Hepatocyte (in vitro differentiated cells): ENCODE measurements at regions not wholly inside any gene's neighbourhood (a gene's known extent, or its start where the extent isn't known, plus 50 kb on each side); places are given as distances from the start of the nearest gene placed in this dataset.

Experiments used
- DNase-seq: peaks from one replicate; pipeline ENCODE4 v3.0.0-alpha.2; 2016; ENCODE audit warnings: low spot score
- H2AFZ ChIP-seq: fragments of 200-600 bp; sonication (generic); 2 replicates; pipeline ENCODE4 v1.6.0; 2016; ENCODE audit warnings: antibody characterized with exemption, mild to moderate bottlenecking
- H3K27ac ChIP-seq: fragments of 200-600 bp; sonication (generic); 2 replicates; pipeline ENCODE4 v1.5.1; 2016; ENCODE audit warnings: mild to moderate bottlenecking
- H3K27me3 ChIP-seq: fragments of 200-600 bp; sonication (generic); 2 replicates; pipeline ENCODE4 v1.6.1; 2016
- H3K36me3 ChIP-seq: fragments of 200-600 bp; sonication (generic); replicated peaks from 2 replicates; pipeline ENCODE4 v1.5.1; 2016; ENCODE audit warnings: low read depth; ENCODE audit not compliant: insufficient read depth
- H3K4me1 ChIP-seq: fragments of 200-600 bp; sonication (generic); 2 replicates; pipeline ENCODE4 v1.5.1; 2016; ENCODE audit warnings: mild to moderate bottlenecking, moderate library complexity; ENCODE audit not compliant: insufficient read depth
- H3K4me2 ChIP-seq: fragments of 200-600 bp; sonication (generic); 2 replicates; pipeline ENCODE4 v1.6.0; 2016
- H3K4me3 ChIP-seq: fragments of 200-600 bp; sonication (generic); 2 replicates; pipeline ENCODE4 v1.5.1; 2016; ENCODE audit warnings: mild to moderate bottlenecking
- H3K79me2 ChIP-seq: fragments of 200-600 bp; sonication (generic); 2 replicates; pipeline ENCODE4 v1.6.0; 2017; ENCODE audit warnings: mild to moderate bottlenecking
- H3K9me2 ChIP-seq: fragments of 200-600 bp; sonication (generic); replicated peaks from 2 replicates; pipeline ENCODE4 v1.6.0; 2017; ENCODE audit warnings: mild to moderate bottlenecking; ENCODE audit not compliant: insufficient read depth
- H3K9me3 ChIP-seq: fragments of 200-600 bp; sonication (generic); 2 replicates; pipeline ENCODE4 v1.5.1; 2016; ENCODE audit warnings: low read depth, mild to moderate bottlenecking
- H4K20me1 ChIP-seq: fragments of 200-600 bp; sonication (generic); 2 replicates; pipeline ENCODE4 v1.6.0; 2016; ENCODE audit warnings: mild to moderate bottlenecking; ENCODE audit not compliant: insufficient read depth, poor library complexity, severe bottlenecking
- CTCF ChIP-seq: fragments of 200-600 bp; sonication (generic); IDR thresholded peaks from 2 replicates; pipeline ENCODE4 v1.5.1; 2016; ENCODE audit warnings: antibody characterized with exemption, mild to moderate bottlenecking; ENCODE audit not compliant: poor library complexity
- EZH2 ChIP-seq: fragments of 200-600 bp; sonication (generic); IDR thresholded peaks from 2 replicates; pipeline ENCODE4 v1.6.1; 2016; ENCODE audit warnings: antibody characterized with exemption, mild to moderate bottlenecking, borderline replicate concordance
- EZH2phosphoT487 ChIP-seq: fragments of 200-600 bp; sonication (generic); IDR thresholded peaks from one replicate; pipeline ENCODE4 v1.6.1; 2018; ENCODE audit warnings: antibody characterized with exemption, mild to moderate bottlenecking, low read depth, moderate library complexity; ENCODE audit not compliant: unreplicated experiment, severe bottlenecking
- WGBS: methylation state at CpG from one replicate; pipeline ENCODE4 v1.1.6; 2016; ENCODE audit warnings: low lambda C conversion rate; ENCODE audit errors: missing lambda C conversion rate; 5-methylcytosine and 5-hydroxymethylcytosine counted together

GRCh38 chr6:156058356-156058755 is 602.7 kb upstream of the NOX3 start:
- Histone ChIP-seq H3K4me1 (no peaks in the 10 kb centered on the region), H3K4me2 (no peak overlapping the region), H3K9me2 (no peaks in the 10 kb centered on the region), H3K9me3 (no peaks in the 10 kb centered on the region), H3K27me3 (no peaks in the 10 kb centered on the region), H3K27ac (no peak overlapping the region), H4K20me1 (no peaks in the 10 kb centered on the region), H3K36me3 (no peaks in the 10 kb centered on the region), H3K4me3 (no peak overlapping the region), H2AFZ (no peak overlapping the region), H3K79me2 (no peaks in the 10 kb centered on the region)
- WGBS, result 96% methylated on average over 2 of the region's 2 CpGs
- DNase-seq, result no peak
- no peak for TF ChIP-seq EZH2
- no peak for TF ChIP-seq CTCF
- no peak for TF ChIP-seq EZH2phosphoT487

DNA sequence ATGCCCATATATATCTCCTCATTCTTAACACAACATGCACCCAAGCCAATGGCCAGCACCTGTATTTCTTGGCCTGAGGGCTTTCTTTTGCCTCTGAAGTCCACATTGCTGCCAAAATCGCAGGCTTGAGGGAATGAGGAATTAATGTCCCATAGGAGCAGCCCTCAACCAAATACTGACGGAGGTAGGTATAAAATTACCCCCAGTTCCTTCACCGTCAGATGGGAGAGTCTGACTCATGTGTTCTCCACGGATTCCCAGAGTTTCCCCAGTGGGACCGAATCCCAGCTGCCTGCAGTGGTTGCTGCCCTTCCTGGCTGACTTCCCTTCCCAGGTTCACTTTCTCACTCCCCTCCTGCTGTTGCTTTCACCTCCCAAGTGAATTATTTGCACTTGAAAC is 602.2 kb upstream of the NOX3 start:
- WGBS, result 87% methylated on average over 5 of the region's 5 CpGs
- H3K4me2 ChIP-seq, result no peak overlapping the region
- no peaks in the 10 kb centered on the region for H3K79me2 ChIP-seq
- no peak for DNase-seq
- TF ChIP-seq EZH2phosphoT487 (no peak), CTCF (no peak), EZH2 (no peak)
- H3K27ac ChIP-seq, result no peak overlapping the region
- H3K9me3 ChIP-seq, result no peaks in the 10 kb centered on the region
- H3K4me1 ChIP-seq, result no peaks in the 10 kb centered on the region
- no peaks in the 10 kb centered on the region for H3K9me2 ChIP-seq
- no peaks in the 10 kb centered on the region for H3K27me3 ChIP-seq
- H3K4me3 ChIP-seq, result no peak overlapping the region
- no peaks in the 10 kb centered on the region for H3K36me3 ChIP-seq
- H4K20me1 ChIP-seq, result no peaks in the 10 kb centered on the region
- no peak overlapping the region for H2AFZ ChIP-seq

DNA sequence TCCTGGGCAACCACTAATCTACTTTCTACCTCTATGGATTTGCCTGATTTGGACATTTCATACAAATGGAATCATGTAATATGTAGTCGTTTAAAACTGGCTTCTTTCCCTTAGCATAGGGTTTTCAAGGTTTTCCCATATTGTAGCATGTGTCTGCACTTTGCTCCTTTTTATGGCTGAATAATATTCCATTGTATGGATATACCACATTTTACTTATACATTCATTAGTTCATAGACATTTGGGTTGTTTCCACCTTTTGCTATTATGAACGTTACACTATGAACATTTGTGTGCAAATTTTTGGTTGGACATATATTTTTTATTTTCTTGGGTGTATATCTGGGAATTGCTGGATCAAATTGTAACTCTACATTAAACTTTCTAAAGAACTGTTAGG is 600.4 kb upstream of the NOX3 start:
- Histone ChIP-seq H3K27me3 (no peaks in the 10 kb centered on the region), H3K36me3 (no peaks in the 10 kb centered on the region), H2AFZ (no peak overlapping the region), H3K79me2 (no peaks in the 10 kb centered on the region), H3K4me1 (no peaks in the 10 kb centered on the region), H3K9me3 (no peaks in the 10 kb centered on the region), H3K4me3 (no peak overlapping the region), H3K27ac (no peak overlapping the region), H3K4me2 (no peak overlapping the region), H3K9me2 (no peaks in the 10 kb centered on the region), H4K20me1 (no peaks in the 10 kb centered on the region)
- DNase-seq, result no peak
- 84% methylated on average over 2 of the region's 2 CpGs for WGBS
- TF ChIP-seq EZH2 (no peak), EZH2phosphoT487 (no peak), CTCF (no peak)

DNA sequence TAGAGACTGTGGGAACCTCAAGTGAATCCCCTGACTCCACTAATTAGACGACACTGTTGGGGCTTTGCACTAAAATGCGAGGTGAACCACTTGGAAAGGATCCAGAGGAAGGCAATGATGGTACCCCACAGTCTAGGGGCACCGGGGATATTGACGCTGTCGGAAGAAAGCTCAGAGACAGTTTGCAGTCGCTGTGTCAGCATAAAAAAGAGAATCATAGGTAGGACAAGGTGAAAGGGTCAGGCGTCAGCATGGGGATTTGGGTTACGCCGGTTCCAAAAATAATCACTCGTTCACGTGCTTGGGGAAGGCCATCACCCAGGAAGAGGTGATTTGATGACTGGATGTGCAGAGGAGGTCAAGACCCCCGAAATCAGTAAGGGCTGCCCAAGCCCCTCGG is 598.0 kb upstream of the NOX3 start:
- no peaks in the 10 kb centered on the region for H3K79me2 ChIP-seq
- 91% methylated on average over 13 of the region's 13 CpGs for WGBS
- no peak overlapping the region for H2AFZ ChIP-seq
- no peaks in the 10 kb centered on the region for H3K9me2 ChIP-seq
- no peaks in the 10 kb centered on the region for H3K9me3 ChIP-seq
- TF ChIP-seq CTCF (no peak), EZH2phosphoT487 (no peak), EZH2 (no peak)
- no peak for DNase-seq
- no peak overlapping the region for H3K27ac ChIP-seq
- H4K20me1 ChIP-seq, result no peaks in the 10 kb centered on the region
- no peaks in the 10 kb centered on the region for H3K27me3 ChIP-seq
- no peaks in the 10 kb centered on the region for H3K36me3 ChIP-seq
- no peak overlapping the region for H3K4me3 ChIP-seq
- H3K4me2 ChIP-seq, result no peak overlapping the region
- no peaks in the 10 kb centered on the region for H3K4me1 ChIP-seq
